ENCODE measurements at regions not wholly inside any gene's neighbourhood (a gene's known extent, or its start where the extent isn't known, plus 50 kb on each side); places are given as distances from the start of the nearest gene placed in this dataset.

- POLR2A ChIA-PET = no interaction called here
- CTCF ChIA-PET = no interaction called here
- no peaks in the 10 kb centered on the region for H3K27me3 Mint-ChIP-seq
- peaks cover 5% of the 10 kb centered on the region for H3K4me1 Mint-ChIP-seq
- no peak for DNase-seq
- no peak overlapping the region for H3K27ac Mint-ChIP-seq
- H3K4me3 Mint-ChIP-seq = no peak overlapping the region
- H3K36me3 Mint-ChIP-seq (ENCODE audit: low read depth) = no peaks in the 10 kb centered on the region
- H3K9me3 Mint-ChIP-seq = no peaks in the 10 kb centered on the region
These were observed 78.9 kb upstream of the ARHGAP32 start for GRCh38 chr11:129271030-129271429.

GRCh38 chr11:129270446-129270845 lies 78.3 kb upstream of the ARHGAP32 start:
- ChIA-PET POLR2A (no interaction called here), CTCF (no interaction called here)
- no peak overlapping the region for H3K4me3 Mint-ChIP-seq
- H3K4me1 Mint-ChIP-seq = peaks cover 5% of the 10 kb centered on the region
- H3K9me3 Mint-ChIP-seq = no peaks in the 10 kb centered on the region
- no peaks in the 10 kb centered on the region for H3K27me3 Mint-ChIP-seq
- no peaks in the 10 kb centered on the region for H3K36me3 Mint-ChIP-seq (ENCODE audit: low read depth)
- DNase-seq = no peak
- no peak overlapping the region for H3K27ac Mint-ChIP-seq

- no peaks in the 10 kb centered on the region for H3K27me3 Mint-ChIP-seq
- ChIA-PET POLR2A (no interaction called here), CTCF (no interaction called here)
- no peak for DNase-seq
- no peaks in the 10 kb centered on the region for H3K36me3 Mint-ChIP-seq (ENCODE audit: low read depth)
- no peak overlapping the region for H3K27ac Mint-ChIP-seq
- peaks cover 5% of the 10 kb centered on the region for H3K4me1 Mint-ChIP-seq
- H3K9me3 Mint-ChIP-seq = no peaks in the 10 kb centered on the region
- no peak overlapping the region for H3K4me3 Mint-ChIP-seq
These were observed 76.2 kb upstream of the ARHGAP32 start for GRCh38 chr11:129268371-129268770.

DNA sequence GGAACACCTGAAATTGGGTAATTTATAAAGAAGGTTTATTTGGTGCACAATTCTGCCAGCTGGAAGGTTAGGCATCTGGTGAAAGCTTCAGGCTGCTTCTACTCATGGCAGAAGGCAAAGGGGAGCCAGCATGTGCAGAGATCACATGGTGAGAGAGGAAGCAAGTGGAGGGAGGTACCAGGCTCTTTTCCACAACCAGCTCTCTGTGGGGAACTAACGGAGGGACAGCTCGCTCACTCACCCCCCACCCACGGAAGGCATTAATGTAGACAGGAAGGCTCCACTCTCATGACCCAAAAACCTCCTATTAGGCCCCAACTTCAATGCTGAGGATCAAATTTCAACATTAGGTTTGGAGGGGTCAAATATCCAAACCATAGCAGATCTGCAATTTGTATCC lies 75.6 kb upstream of the ARHGAP32 start:
- H3K9me3 Mint-ChIP-seq = no peaks in the 10 kb centered on the region
- CTCF ChIA-PET = no interaction called here
- no peaks in the 10 kb centered on the region for H3K27me3 Mint-ChIP-seq
- H3K4me3 Mint-ChIP-seq = no peak overlapping the region
- POLR2A ChIA-PET = no interaction called here
- DNase-seq = no peak
- no peaks in the 10 kb centered on the region for H3K36me3 Mint-ChIP-seq (ENCODE audit: low read depth)
- peaks cover 5% of the 10 kb centered on the region for H3K4me1 Mint-ChIP-seq
- no peak overlapping the region for H3K27ac Mint-ChIP-seq

DNA sequence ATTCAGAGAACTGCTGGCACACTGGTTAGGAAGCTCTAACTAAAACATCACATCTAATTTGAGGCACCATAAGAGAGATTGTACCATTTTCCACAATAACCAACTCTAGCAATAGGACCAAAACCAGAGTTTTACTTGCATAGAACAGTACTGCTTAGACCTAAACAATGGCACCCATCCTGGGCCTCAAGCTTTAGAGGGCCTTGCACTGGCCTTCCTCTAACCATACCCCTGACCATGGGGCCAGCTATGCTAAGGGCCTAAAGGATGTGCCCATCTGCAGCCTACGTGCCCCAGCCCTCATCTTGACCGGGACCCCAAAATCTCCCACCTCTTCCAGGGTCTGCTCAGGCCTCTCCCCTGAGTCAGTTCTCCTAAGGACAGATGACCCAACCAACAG lies 74.4 kb upstream of the ARHGAP32 start:
- no peak for DNase-seq
- H3K36me3 Mint-ChIP-seq (ENCODE audit: low read depth) = no peaks in the 10 kb centered on the region
- H3K27ac Mint-ChIP-seq = no peak overlapping the region
- H3K4me1 Mint-ChIP-seq = peaks cover 5% of the 10 kb centered on the region
- H3K27me3 Mint-ChIP-seq = no peaks in the 10 kb centered on the region
- POLR2A ChIA-PET = interaction anchor here (0.6 kb wide), 1 partner anchor 16 kb away, joined by 4 read pairs; no protein-coding TSS in a partner anchor
- no peaks in the 10 kb centered on the region for H3K9me3 Mint-ChIP-seq
- no peak overlapping the region for H3K4me3 Mint-ChIP-seq
- CTCF ChIA-PET = no interaction called here

GRCh38 chr11:129265125-129265788 lies 73.1 kb upstream of the ARHGAP32 start:
- Mint-ChIP-seq H3K9me3 (no peaks in the 10 kb centered on the region), H3K36me3 (ENCODE audit: low read depth) (no peaks in the 10 kb centered on the region), H3K4me1 (peaks cover 2% of the 10 kb centered on the region), H3K27ac (no peak overlapping the region), H3K4me3 (no peak overlapping the region), H3K27me3 (no peaks in the 10 kb centered on the region)
- DNase-seq = no peak
- POLR2A ChIA-PET = no interaction called here
- CTCF ChIA-PET = no interaction called here

DNA sequence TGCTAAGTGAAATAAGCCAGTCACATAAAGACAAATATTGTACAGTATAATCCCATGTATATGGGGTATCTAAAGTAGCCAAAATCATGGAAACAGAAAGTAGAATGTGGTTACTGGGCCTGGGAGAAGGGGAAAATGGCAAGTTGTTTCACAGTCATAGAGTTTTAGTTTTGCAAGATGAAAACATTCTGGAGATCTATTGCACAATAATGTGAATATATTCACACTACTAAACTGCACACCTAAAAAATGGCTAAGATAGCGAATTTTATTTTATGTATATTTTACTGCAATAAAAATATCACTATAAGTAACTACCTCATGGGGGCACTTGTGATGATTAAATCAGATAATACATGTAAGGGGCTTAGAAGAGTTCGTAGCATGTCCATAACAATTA lies 72.0 kb upstream of the ARHGAP32 start:
- Mint-ChIP-seq H3K27me3 (no peaks in the 10 kb centered on the region), H3K36me3 (ENCODE audit: low read depth) (no peaks in the 10 kb centered on the region), H3K4me1 (peaks cover 2% of the 10 kb centered on the region), H3K27ac (no peak overlapping the region), H3K4me3 (no peak overlapping the region), H3K9me3 (no peaks in the 10 kb centered on the region)
- no peak for DNase-seq
- POLR2A ChIA-PET = no interaction called here
- CTCF ChIA-PET = no interaction called here

DNA sequence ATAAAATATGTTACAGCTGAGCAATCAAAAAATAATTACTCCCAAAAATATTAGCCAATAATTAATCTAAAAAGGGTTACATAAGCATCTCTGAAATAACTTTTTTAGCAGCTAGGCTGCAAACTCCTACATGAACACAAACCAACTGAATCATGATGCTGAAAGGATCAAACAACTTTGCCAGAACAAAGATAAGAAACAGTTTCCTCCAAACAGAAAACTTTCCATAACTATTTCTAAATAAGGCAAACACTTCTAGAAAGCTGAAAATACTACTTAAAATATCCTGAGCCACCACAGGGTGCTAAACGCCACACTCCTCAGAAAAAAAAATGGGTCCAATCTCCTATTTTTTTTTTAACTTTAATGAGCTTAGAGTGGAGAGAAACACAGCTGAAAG lies 68.6 kb upstream of the ARHGAP32 start:
- H3K27ac Mint-ChIP-seq = no peak overlapping the region
- no peaks in the 10 kb centered on the region for H3K27me3 Mint-ChIP-seq
- H3K4me1 Mint-ChIP-seq = no peaks in the 10 kb centered on the region
- H3K4me3 Mint-ChIP-seq = no peak overlapping the region
- ChIA-PET CTCF (no interaction called here), POLR2A (no interaction called here)
- no peaks in the 10 kb centered on the region for H3K9me3 Mint-ChIP-seq
- DNase-seq = no peak
- H3K36me3 Mint-ChIP-seq (ENCODE audit: low read depth) = no peaks in the 10 kb centered on the region

DNA sequence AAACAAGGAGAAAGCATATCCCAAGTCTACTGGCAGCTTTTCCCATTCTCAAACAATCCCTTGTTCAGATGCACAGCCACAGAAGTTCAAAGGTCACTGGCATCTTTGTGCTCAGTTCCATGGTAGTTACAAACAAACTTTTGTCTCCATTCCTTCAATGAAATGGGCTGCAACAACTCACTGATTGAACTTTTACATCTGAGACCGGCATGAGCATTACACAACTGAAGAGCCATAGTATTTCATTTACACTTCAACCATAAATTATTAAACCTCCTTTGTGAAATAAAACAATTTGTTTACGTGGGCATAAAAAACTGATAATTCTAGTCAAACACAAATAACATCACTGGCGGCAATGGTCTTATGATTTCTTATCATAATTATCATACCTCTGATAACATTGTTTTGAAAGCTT lies 67.8 kb upstream of the ARHGAP32 start:
- DNase-seq = no peak
- no peaks in the 10 kb centered on the region for H3K36me3 Mint-ChIP-seq (ENCODE audit: low read depth)
- ChIA-PET POLR2A (no interaction called here), CTCF (interaction anchor here (0.6 kb wide), 1 partner anchor 941 kb away, joined by 3 read pairs; no protein-coding TSS in a partner anchor)
- H3K27ac Mint-ChIP-seq = no peak overlapping the region
- no peak overlapping the region for H3K4me3 Mint-ChIP-seq
- no peaks in the 10 kb centered on the region for H3K4me1 Mint-ChIP-seq
- H3K27me3 Mint-ChIP-seq = no peaks in the 10 kb centered on the region
- no peaks in the 10 kb centered on the region for H3K9me3 Mint-ChIP-seq

- ChIA-PET POLR2A (interaction anchor here (0.6 kb wide), 1 partner anchor 13 kb away, joined by 3 read pairs; no protein-coding TSS in a partner anchor), CTCF (no interaction called here)
- no peak for DNase-seq
- Mint-ChIP-seq H3K4me3 (no peak overlapping the region), H3K36me3 (ENCODE audit: low read depth) (no peaks in the 10 kb centered on the region), H3K4me1 (no peaks in the 10 kb centered on the region), H3K27ac (no peak overlapping the region), H3K9me3 (no peaks in the 10 kb centered on the region), H3K27me3 (no peaks in the 10 kb centered on the region)
These were observed 66.1 kb upstream of the ARHGAP32 start for GRCh38 chr11:129258205-129258604.

- POLR2A ChIA-PET = no interaction called here
- Mint-ChIP-seq H3K9me3 (no peaks in the 10 kb centered on the region), H3K4me3 (no peak overlapping the region), H3K27ac (no peak overlapping the region), H3K4me1 (no peaks in the 10 kb centered on the region), H3K36me3 (ENCODE audit: low read depth) (no peaks in the 10 kb centered on the region), H3K27me3 (no peaks in the 10 kb centered on the region)
- DNase-seq = no peak
- CTCF ChIA-PET = no interaction called here
These were observed 65.4 kb upstream of the ARHGAP32 start for GRCh38 chr11:129257512-129257911.

- Mint-ChIP-seq H3K4me1 (peaks cover 18% of the 10 kb centered on the region), H3K27ac (no peak overlapping the region), H3K27me3 (no peaks in the 10 kb centered on the region), H3K36me3 (ENCODE audit: low read depth) (no peaks in the 10 kb centered on the region), H3K4me3 (no peak overlapping the region), H3K9me3 (no peaks in the 10 kb centered on the region)
- CTCF ChIA-PET = no interaction called here
- POLR2A ChIA-PET = interaction anchor here (0.7 kb wide), 1 partner anchor 25 kb away, joined by 4 read pairs; no protein-coding TSS in a partner anchor
- DNase-seq = no peak
These were observed 60.5 kb upstream of the ARHGAP32 start for GRCh38 chr11:129252621-129253020.

- Mint-ChIP-seq H3K27ac (no peak overlapping the region), H3K4me3 (no peak overlapping the region), H3K9me3 (no peaks in the 10 kb centered on the region), H3K36me3 (ENCODE audit: low read depth) (no peaks in the 10 kb centered on the region), H3K4me1 (peaks cover 31% of the 10 kb centered on the region), H3K27me3 (no peaks in the 10 kb centered on the region)
- CTCF ChIA-PET = no interaction called here
- no peak for DNase-seq
- POLR2A ChIA-PET = no interaction called here
These were observed 58.9 kb upstream of the ARHGAP32 start for GRCh38 chr11:129251067-129251466.

DNA sequence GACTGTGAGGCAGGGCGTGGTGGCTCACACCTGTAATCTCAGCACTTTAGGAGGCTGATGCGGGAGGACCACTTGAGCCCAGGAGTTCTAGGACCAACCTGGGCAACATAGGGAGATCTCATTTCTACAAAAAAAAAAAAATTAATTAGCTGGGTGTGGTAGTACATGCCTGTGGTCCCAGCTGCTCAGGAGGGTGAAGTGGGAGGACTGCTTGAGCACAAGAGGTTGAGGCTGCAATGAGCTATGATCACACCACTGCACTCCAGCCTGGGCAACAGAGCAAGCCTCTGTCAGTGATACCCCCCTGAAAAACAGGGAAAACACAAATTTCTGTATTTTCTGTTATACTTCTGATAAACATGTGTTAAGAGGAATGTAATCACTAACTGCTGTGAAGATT lies 57.8 kb upstream of the ARHGAP32 start:
- Mint-ChIP-seq H3K36me3 (ENCODE audit: low read depth) (no peaks in the 10 kb centered on the region), H3K27ac (no peak overlapping the region), H3K9me3 (no peaks in the 10 kb centered on the region), H3K4me3 (no peak overlapping the region), H3K27me3 (no peaks in the 10 kb centered on the region), H3K4me1 (peaks cover 31% of the 10 kb centered on the region)
- CTCF ChIA-PET = interaction anchor here (0.6 to 0.7 kb wide), 2 partner anchors 46 to 156 kb away, joined by 5 read pairs; no protein-coding TSS in a partner anchor
- POLR2A ChIA-PET = interaction anchor here (0.7 kb wide), 1 partner anchor 16 kb away, joined by 4 read pairs; no protein-coding TSS in a partner anchor
- DNase-seq = no peak

Data from activated CD4-positive, alpha-beta T cell treated with anti-CD3 and anti-CD28 coated beads, Interleukin-2, amount 10 ng/mL, durations not matched to agents 7 days and 5 days (primary cell).